ENCODE measurements at regions not wholly inside any gene's neighbourhood (a gene's known extent, or its start where the extent isn't known, plus 50 kb on each side); places are given as distances from the start of the nearest gene placed in this dataset.
A peak's percentile ranks its signal among the peaks of the same experiment; 100 is the strongest.

GRCh38 chr4:80145739-80146138, 51.6 kb upstream of the PRDM8 start:
- DNase-seq, result no peak

- no peak for DNase-seq
These were observed 52.4 kb upstream of the PRDM8 start for GRCh38 chr4:80144676-80145470.

GRCh38 chr4:80143307-80143679, 54.0 kb upstream of the PRDM8 start:
- no peak for DNase-seq

GRCh38 chr4:80142394-80143306, 54.7 kb upstream of the PRDM8 start:
- no peak for DNase-seq

- DNase-seq, result no peak
These were observed 55.8 kb upstream of the PRDM8 start for GRCh38 chr4:80141543-80141942.

DNA sequence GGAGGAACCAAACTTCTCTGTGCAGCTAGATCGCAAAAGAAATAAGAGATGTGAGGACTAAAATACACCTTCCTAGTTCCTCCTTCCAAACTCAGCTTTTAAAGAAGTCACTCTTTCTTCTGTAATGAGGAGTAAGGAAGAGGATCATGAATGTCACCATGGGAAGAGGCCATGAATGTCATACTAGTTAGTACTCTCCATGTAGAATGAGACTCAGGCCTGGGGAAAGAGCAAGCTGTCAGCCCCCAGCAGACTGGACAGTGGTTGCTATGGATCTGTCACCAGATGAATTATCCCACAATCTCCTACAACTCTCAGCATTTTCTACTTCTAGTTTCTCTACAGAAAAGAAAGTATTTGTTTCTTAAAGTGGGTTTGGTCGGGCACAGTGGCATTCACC, 57.1 kb upstream of the PRDM8 start:
- no peak for DNase-seq

DNA sequence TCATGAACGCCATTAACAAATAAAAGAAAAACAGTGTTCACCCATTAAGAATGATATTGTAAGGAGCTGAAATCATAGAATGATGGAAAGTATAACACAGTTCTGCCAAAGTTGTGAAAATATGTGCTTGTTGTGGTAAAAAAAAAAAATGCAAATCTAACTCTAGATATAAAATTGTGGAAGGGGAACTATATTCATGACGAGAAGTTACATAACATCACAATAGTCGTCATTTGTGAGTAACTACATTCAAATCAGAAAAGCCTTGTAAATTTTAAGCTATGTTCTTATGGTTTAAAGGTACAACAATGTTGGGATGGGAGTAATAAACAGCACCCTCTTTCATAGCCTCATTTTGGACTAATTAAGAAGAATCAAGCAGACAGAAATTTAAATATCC, 57.6 kb upstream of the PRDM8 start:
- DNase-seq, result no peak

DNA sequence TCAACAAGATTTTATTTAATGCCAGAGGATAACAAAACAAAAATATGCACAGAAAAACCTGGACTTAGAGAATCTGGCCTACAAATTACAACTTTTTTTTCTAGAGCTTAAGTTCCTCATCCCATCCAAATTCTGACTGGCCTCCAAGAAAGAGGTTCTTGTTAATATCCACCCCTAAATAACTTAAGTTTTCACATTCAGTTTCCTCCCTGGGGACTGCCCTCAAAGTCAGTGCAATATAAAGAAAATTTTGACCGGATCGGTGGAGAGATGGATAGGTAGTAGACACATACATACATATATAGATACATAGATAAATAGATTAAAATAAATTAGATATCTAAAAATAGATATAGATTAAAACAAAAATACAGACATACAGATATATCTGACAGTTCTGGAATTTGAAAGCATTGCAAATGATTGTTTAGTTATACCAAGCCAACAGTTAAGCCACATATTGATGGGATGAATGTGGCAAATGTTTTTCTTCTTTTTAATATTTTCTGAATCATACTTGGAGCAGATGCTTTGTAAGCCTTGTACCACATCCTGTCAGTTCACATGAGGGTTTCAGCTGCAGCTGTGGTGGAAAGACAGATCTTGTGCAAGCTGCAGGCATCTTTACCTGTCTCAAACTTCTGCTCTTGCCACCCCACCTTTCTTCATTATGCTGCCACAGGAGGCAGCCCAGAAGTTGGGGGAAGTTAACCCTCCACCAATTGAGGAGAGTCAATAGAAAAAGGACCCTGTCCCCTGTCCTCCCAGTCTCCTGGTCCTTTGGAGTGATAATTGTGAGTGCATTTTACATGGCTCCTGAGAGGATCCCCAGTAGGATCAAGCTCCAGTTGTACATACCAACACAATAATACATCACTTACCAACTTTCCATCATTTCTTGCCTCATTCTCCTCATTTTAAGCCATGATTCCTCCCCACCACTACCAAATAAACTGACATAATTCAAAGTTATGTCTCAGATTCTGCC, 58.5 kb upstream of the PRDM8 start:
- DNase-seq, result peak; percentile 25

DNA sequence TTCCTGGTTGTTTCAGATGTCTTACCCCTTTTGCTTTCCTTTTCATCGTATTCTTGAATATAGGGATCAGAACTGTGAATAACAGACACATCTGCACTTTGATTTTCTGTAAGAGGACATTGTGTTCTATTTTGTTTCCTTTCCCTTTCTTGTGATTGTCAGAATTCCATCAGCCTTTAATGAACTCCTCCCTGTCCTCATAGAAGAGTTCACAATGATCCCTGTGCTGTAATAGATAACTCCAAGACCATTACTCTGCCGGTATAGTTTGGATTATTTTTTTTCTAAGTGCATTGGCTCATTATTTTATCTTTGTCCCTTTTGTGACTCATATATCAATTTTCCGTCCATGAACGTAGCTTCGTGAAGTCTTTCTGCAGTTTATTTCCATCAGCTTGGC, 59.7 kb upstream of the PRDM8 start:
- DNase-seq, result no peak

DNA sequence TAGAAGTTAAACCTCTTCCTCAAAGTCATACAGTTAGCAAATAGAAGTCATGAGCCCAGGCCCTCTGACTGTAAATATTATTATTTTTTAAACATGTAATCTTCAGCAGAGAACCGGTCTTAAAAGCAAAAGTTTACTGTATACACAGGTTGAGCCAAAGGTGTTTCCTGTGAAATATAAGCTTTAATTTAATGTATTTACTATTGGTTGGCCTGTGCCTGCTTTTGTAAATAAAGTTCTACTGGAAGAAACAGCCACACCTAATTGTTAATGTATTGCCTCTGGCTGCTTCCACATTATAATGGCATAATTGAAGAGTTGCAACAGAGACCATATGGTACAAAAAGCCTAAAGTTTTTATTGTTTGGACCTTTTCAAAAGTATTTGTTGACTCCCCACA, 61.0 kb upstream of the PRDM8 start:
- no peak for DNase-seq

GRCh38 chr4:80135702-80136058, 61.6 kb upstream of the PRDM8 start:
- no peak for DNase-seq

DNA sequence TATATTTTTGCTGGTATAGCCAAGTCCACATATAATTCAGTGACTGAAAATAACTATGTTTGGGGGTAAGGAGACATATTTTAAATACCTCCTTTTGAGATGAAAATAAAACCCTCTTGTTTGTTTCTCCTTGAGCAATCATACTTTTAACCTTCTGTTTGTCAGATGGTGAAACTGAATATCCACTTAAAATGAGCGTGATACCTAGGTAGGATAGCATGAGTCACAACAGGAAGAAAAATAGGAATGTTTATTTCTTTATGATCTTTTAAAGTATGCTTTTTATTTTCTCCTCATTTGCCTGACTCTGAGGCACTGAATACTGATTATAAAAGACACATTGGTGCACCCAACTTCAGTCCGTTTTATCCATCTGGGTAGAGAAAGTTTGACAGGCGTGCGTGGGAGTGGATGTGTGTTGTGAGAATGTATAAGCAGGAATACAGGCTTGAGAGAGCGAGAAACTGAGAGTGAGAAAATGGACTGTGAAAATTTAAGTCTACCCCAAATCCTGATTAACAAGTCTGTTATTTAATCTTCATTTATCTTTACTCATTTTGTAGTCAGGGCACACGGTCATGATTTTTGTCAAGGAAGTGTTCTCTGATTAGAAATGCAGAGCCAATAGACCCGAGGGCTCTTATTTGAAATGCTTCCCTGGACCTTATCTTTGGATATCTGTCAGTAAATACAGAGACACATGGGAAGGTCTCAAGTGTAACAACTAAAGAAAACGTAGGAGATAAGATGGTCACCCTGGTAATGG, 62.1 kb upstream of the ANTXR2 start:
- DNase-seq, result no peak

- DNase-seq, result no peak
These were observed 60.3 kb upstream of the ANTXR2 start for GRCh38 chr4:80133240-80133783.

DNA sequence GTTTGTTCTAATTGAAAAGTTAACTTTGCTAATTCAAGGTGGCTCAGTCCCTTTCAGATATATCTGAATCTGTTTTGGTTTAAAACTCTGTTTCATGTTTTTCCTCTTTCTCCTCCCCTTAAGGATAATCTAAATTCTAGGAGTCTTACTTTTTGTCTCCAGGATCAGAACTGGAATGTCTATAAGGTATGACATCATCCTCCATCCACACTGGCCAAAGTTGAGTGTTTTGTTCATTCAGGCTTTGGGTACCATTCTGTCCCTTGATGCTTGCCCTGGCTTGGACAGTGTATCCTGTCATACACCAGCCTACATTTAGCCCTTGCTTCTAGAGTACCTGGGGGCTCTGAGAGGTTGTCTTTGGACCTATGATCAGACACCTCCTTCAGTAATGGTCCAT, 56.8 kb upstream of the ANTXR2 start:
- DNase-seq, result no peak

DNA sequence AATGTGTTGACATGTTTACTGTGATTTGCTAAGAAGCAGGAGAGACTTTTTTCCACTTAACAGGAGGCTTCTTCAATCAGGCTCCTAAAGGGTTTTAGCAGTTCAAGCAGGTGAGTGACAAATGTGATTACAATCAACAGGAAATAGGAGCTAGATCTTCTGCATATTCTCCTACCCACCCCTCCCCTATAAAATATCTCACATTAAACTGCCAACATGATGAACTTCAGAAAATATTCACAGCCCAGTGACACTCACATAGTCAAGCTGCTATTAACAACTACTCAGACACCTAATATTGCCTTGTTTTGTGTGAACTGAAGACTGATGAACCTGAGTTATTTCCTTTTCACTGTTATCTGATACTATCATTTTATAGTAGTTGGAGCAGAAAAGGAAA, 55.9 kb upstream of the ANTXR2 start:
- DNase-seq, result no peak

DNA sequence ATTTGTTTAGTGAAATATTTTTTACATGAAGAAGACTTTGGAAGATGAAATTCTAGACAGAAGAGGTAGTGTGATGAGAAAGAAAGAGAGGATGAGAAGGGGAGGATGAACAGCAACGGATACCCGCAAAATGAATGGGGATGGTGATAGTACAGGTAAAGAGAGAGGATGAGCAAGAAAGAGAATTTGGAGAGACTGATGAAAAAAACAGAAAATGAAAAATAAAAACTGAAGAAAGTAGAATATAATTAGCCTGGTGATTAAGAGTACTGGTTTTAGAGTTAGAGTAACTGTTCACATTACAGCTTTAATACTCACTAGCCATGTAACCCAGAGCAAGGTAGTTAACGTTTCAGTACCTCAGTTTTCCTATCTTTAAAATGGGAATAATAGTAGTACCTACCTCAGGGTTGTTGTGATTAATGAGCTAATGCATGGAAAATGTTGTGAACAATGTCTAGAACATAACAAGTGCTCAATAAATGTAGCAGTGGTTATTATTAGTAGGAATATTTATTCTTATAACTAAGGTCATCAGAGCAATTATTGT, 54.9 kb upstream of the ANTXR2 start:
- no peak for DNase-seq

GRCh38 chr4:80126435-80126834, 53.4 kb upstream of the ANTXR2 start:
- no peak for DNase-seq

GRCh38 chr4:80125252-80126177, 52.5 kb upstream of the ANTXR2 start:
- DNase-seq, result peak; percentile 4

DNA sequence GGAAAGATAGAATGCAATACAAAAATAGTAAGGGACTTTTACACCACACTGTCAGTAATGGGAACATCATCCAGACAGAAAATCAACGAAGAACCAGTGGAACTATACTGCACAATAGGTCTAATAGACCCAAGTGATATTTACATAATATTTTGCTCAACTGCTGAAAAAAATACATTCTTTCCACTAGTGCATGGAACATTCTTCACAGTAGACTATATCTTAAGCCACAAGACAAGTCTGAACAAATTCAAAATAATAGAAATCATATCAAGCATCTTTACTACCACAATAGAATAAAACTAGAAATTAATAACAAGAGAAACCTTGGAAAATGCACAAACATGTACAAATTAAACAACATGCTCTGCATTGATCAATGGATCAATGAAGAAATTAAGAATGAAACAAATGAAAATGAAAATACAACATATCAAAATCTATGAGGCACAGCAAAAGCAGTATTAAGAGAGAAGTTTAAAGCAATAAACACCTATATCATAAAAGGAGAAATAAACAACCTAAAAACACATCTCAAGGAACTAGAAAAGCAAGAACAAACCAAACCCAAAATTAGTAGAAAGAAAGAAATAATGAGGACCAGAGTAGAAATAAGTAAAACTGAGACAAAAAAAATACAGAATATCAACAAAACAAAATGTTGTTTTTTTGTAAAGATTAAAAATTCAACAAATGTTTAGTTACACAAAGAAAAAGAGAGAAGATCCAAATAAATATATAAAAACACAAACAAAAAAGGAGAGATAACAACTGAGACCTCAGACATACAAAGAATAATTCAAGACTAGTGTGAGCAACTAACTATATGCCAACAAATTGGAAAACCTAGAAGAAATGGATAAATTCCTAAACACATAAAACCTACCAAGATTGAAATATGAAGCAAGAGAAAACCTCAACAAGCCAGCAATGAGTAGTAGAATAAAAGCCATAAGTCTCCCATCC, 51.5 kb upstream of the ANTXR2 start:
- DNase-seq, result no peak

Data from T-helper 9 cell (primary cell).